GM23338 (cell line): ENCODE measurements at regions not wholly inside any gene's neighbourhood (a gene's known extent, or its start where the extent isn't known, plus 50 kb on each side); places are given as distances from the start of the nearest gene placed in this dataset.

ENCODE experiments used
- ATAC-seq: fragments of 200-7000 bp; cut with Tn5 transposase; 3 replicates; pipeline ENCODE4 v1.9.1; 2020
- DNase-seq: peaks from one replicate; pipeline ENCODE4 v3.0.0-alpha.2; 2015; ENCODE audit warnings: low spot score
- H2AFZ ChIP-seq: fragments of 200-600 bp; sonication (generic); 2 replicates; pipeline ENCODE4 v1.8.0; 2016; ENCODE audit warnings: antibody characterized with exemption, mild to moderate bottlenecking, moderate library complexity
- H3F3A ChIP-seq: fragments of 200-600 bp; sonication (generic); replicated peaks from 2 replicates; pipeline ENCODE4 v1.8.0; 2017; ENCODE audit warnings: antibody characterized with exemption, mixed run types, low read depth
- H3K27ac ChIP-seq: fragments of 200-600 bp; sonication (generic); 2 replicates; pipeline ENCODE4 v1.6.1; 2016; ENCODE audit warnings: low read depth
- H3K27me3 ChIP-seq: fragments of 200-600 bp; sonication (generic); 2 replicates; pipeline ENCODE4 v1.8.0; 2016; ENCODE audit warnings: mild to moderate bottlenecking, mixed run types, moderate library complexity; ENCODE audit not compliant: insufficient read depth
- H3K36me3 ChIP-seq: fragments of 200-600 bp; sonication (generic); 2 replicates; pipeline ENCODE4 v1.8.0; 2016; ENCODE audit warnings: mild to moderate bottlenecking; ENCODE audit not compliant: insufficient read depth
- H3K4me1 ChIP-seq: fragments of 200-600 bp; sonication (generic); 2 replicates; pipeline ENCODE4 v1.8.0; 2016; ENCODE audit warnings: mild to moderate bottlenecking, moderate library complexity; ENCODE audit not compliant: insufficient read depth
- H3K4me2 ChIP-seq: fragments of 200-600 bp; sonication (generic); 2 replicates; pipeline ENCODE4 v1.7.1; 2017; ENCODE audit warnings: mixed run types
- H3K4me3 ChIP-seq: fragments of 200-600 bp; sonication (generic); 2 replicates; pipeline ENCODE4 v1.6.1; 2016; ENCODE audit warnings: mixed run types
- H3K79me2 ChIP-seq: fragments of 200-600 bp; sonication (generic); replicated peaks from 2 replicates; pipeline ENCODE4 v1.8.0; 2017; ENCODE audit warnings: mild to moderate bottlenecking; ENCODE audit not compliant: insufficient read depth
- H3K9me2 ChIP-seq: fragments of 200-600 bp; sonication (generic); 2 replicates; pipeline ENCODE4 v1.8.0; 2017; ENCODE audit not compliant: insufficient read depth
- H4K20me1 ChIP-seq: fragments of 200-600 bp; sonication (generic); replicated peaks from 2 replicates; pipeline ENCODE4 v1.8.0; 2017; ENCODE audit warnings: mild to moderate bottlenecking; ENCODE audit not compliant: insufficient read depth
- H3K27ac Mint-ChIP-seq: 2 replicates; pipeline ENCODE4 v1.8.0; 2020; ENCODE audit warnings: inconsistent platforms, mild to moderate bottlenecking, moderate library complexity, mixed read lengths
- H3K27me3 Mint-ChIP-seq: 3 replicates; pipeline ENCODE4 v1.8.0; 2022; ENCODE audit warnings: low read depth, mild to moderate bottlenecking, moderate library complexity, mixed read lengths, inconsistent platforms; ENCODE audit not compliant: insufficient read depth, poor library complexity
- H3K36me3 Mint-ChIP-seq: 3 replicates; pipeline ENCODE4 v1.8.0; 2021; ENCODE audit warnings: low read depth, mild to moderate bottlenecking, inconsistent platforms, moderate library complexity, mixed read lengths
- H3K4me1 Mint-ChIP-seq: 3 replicates; pipeline ENCODE4 v1.8.0; 2020; ENCODE audit warnings: mild to moderate bottlenecking, inconsistent platforms, mixed read lengths
- H3K4me3 Mint-ChIP-seq: 3 replicates; pipeline ENCODE4 v1.8.0; 2021; ENCODE audit warnings: moderate library complexity, mild to moderate bottlenecking, inconsistent platforms, mixed read lengths
- H3K9me3 Mint-ChIP-seq: 3 replicates; pipeline ENCODE4 v1.8.0; 2020; ENCODE audit warnings: moderate library complexity, mild to moderate bottlenecking, inconsistent platforms, mixed read lengths
- CREB1 ChIP-seq: fragments of 250-450 bp; sonication (Bioruptor Pico); IDR thresholded peaks from 2 replicates; pipeline ENCODE4 v1.5.0; 2020; ENCODE audit warnings: low read depth, mild to moderate bottlenecking, moderate library complexity
- CTCF ChIP-seq, 2 experiments: fragments of 200-600 bp in 1 of 2; sonication (generic) in 1 of 2; conservative IDR thresholded peaks; 2 replicates each; pipeline versions ENCODE4 v1.5.1 to v1.6.1; 2016 to 2017; ENCODE audit warnings: antibody characterized with exemption in 2 of 2, low read depth in 2 of 2, mild to moderate bottlenecking in 2 of 2, moderate library complexity in 1 of 2
- ETS1 ChIP-seq: IDR thresholded peaks from 2 replicates; pipeline ENCODE4 v1.6.1; 2016; ENCODE audit warnings: antibody characterized with exemption
- EZH2 ChIP-seq: fragments of 200-600 bp; sonication (generic); IDR thresholded peaks from one replicate; pipeline ENCODE4 v1.8.0; 2017; ENCODE audit warnings: antibody characterized with exemption, mild to moderate bottlenecking, low read depth; ENCODE audit not compliant: unreplicated experiment
- EZH2phosphoT487 ChIP-seq: fragments of 200-600 bp; sonication (generic); IDR thresholded peaks from one replicate; pipeline ENCODE4 v1.8.1; 2018; ENCODE audit warnings: antibody characterized with exemption; ENCODE audit not compliant: unreplicated experiment
- JUNB ChIP-seq: IDR thresholded peaks from one replicate; pipeline ENCODE4 v1.6.1; 2016; ENCODE audit warnings: antibody characterized with exemption; ENCODE audit not compliant: unreplicated experiment
- NANOG ChIP-seq: IDR thresholded peaks from 2 replicates; pipeline ENCODE4 v1.6.1; 2016; ENCODE audit warnings: antibody characterized with exemption, borderline replicate concordance
- POLR2AphosphoS5 ChIP-seq: IDR thresholded peaks from 2 replicates; pipeline ENCODE4 v1.6.1; 2016; ENCODE audit warnings: antibody characterized with exemption, low read depth
- REST ChIP-seq: IDR thresholded peaks from one replicate; pipeline ENCODE4 v1.6.1; 2018; ENCODE audit warnings: antibody characterized with exemption; ENCODE audit not compliant: unreplicated experiment
- STAT1 ChIP-seq: IDR thresholded peaks from one replicate; pipeline ENCODE4 v1.6.1; 2016; ENCODE audit warnings: antibody characterized with exemption; ENCODE audit not compliant: unreplicated experiment
- ZNF114 ChIP-seq: fragments of 250-450 bp; sonication (Bioruptor Pico); IDR thresholded peaks from 2 replicates; pipeline ENCODE4 v1.5.0; 2020; ENCODE audit warnings: mild to moderate bottlenecking, moderate library complexity
- ZNF331 ChIP-seq: fragments of 250-450 bp; sonication (Bioruptor Pico); IDR thresholded peaks from 2 replicates; pipeline ENCODE4 v1.5.0; 2020; ENCODE audit warnings: low read depth, mild to moderate bottlenecking, moderate library complexity
- ZNF462 ChIP-seq: fragments of 250-450 bp; sonication (Bioruptor Pico); IDR thresholded peaks from 2 replicates; pipeline ENCODE4 v1.5.0; 2020; ENCODE audit warnings: mild to moderate bottlenecking, moderate library complexity

- no peaks in the 10 kb centered on the region for H3K36me3 ChIP-seq
- no peaks in the 10 kb centered on the region for H3K9me2 ChIP-seq
- H3F3A ChIP-seq = no peaks in the 10 kb centered on the region
- H3K4me2 ChIP-seq = no peak overlapping the region
- H3K4me1 ChIP-seq = no peaks in the 10 kb centered on the region
- H3K4me3 ChIP-seq = no peak overlapping the region
- ATAC-seq = no peak
- H2AFZ ChIP-seq = no peak overlapping the region
- H3K27me3 ChIP-seq = no peaks in the 10 kb centered on the region
- H3K4me3 Mint-ChIP-seq = no peak overlapping the region
- H3K27me3 Mint-ChIP-seq = peaks cover 5% of the 10 kb centered on the region
- H3K36me3 Mint-ChIP-seq = no peaks in the 10 kb centered on the region
- H3K79me2 ChIP-seq = no peaks in the 10 kb centered on the region
- TF ChIP-seq CTCF (conservative IDR thresholded peaks at IDR 0.05; ENCODE audit: low read depth in 2 of 2) = no peak
- TF ChIP-seq JUNB = no peak
- no peak for TF ChIP-seq ZNF331 (CRISPR knock-in tag)
- TF ChIP-seq CREB1 (CRISPR knock-in tag) = no peak
- TF ChIP-seq POLR2AphosphoS5 = no peak
- no peak for TF ChIP-seq ZNF114 (CRISPR knock-in tag)
- TF ChIP-seq EZH2phosphoT487 = no peak
- no peak for TF ChIP-seq ZNF462 (CRISPR knock-in tag)
- TF ChIP-seq STAT1 = no peak
- no peak for TF ChIP-seq REST
- TF ChIP-seq EZH2 = no peak
- no peak for TF ChIP-seq ETS1
- no peak for TF ChIP-seq NANOG
- peaks cover 6% of the 10 kb centered on the region; the same call in 2 of the 3 replicates for H3K4me1 Mint-ChIP-seq
- no peak for DNase-seq
- H4K20me1 ChIP-seq = no peaks in the 10 kb centered on the region
- H3K27ac ChIP-seq = no peak overlapping the region
- H3K9me3 Mint-ChIP-seq = no peaks in the 10 kb centered on the region; the same call in 2 of the 3 replicates
- no peak overlapping the region for H3K27ac Mint-ChIP-seq
Measured at GRCh38 chr10:3932597-3933375, 147.8 kb upstream of the KLF6 start.
